ENCODE measurements at regions not wholly inside any gene's neighbourhood (a gene's known extent, or its start where the extent isn't known, plus 50 kb on each side); places are given as distances from the start of the nearest gene placed in this dataset.

DNA sequence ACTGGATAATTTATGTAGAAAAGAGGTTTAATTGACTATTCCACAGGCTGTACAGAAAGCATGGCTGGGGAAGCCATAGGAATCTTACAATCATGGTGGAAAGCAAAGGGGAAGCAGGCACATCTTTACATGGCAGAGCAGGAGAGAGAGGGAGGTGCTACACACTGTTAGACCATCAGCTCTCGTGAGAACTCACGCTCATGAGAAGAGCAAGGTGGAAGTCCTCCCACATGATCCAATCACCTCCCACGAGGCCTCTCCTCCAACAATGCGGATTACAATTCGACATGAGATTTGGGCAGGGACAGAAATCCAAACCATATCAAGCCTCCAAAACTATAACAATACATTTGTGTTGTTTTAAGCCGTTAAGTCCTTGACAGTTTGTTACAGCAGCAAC is 257.1 kb upstream of the KCNG1 start (continued):
- TF ChIP-seq, protein P1, sequence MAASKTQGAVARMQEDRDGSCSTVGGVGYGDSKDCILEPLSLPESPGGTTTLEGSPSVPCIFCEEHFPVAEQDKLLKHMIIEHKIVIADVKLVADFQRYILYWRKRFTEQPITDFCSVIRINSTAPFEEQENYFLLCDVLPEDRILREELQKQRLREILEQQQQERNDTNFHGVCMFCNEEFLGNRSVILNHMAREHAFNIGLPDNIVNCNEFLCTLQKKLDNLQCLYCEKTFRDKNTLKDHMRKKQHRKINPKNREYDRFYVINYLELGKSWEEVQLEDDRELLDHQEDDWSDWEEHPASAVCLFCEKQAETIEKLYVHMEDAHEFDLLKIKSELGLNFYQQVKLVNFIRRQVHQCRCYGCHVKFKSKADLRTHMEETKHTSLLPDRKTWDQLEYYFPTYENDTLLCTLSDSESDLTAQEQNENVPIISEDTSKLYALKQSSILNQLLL (CRISPR knock-in tag; IDR thresholded peaks at IDR 0.05; ENCODE audit: borderline replicate concordance): no peak
- TF ChIP-seq TFAM (CRISPR knock-in tag; conservative IDR thresholded peaks at IDR 0.05) (no peak), ZNF263 (CRISPR knock-in tag; IDR thresholded peaks at IDR 0.05; ENCODE audit: borderline replicate concordance) (peak; percentile 84), ESRRB (CRISPR knock-in tag; IDR thresholded peaks at IDR 0.05; ENCODE audit: borderline replicate concordance) (no peak)

DNA sequence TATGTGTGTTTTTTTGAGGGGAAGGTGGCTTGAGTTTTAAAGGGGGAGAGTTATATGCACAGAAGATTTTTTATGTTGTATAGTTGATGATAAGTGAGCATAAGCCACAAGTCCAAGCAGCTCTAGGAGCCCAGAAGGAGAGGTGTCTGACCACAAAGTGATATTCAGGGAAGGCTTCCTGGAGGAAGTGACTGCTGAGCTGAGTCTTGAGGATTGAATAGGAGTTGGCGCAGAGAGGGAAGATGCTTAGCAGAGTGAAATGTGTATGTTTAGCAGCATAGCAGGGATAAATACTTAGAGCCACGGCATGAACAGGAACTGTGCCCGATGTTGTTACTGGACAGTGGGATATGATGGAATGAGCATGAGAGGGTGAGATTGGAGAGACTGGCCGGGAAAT is 255.1 kb upstream of the KCNG1 start:
- 0% methylated on average over 4 of the region's 4 CpGs for WGBS (ENCODE audit: insufficient coverage, low coverage, missing lambda C conversion rate)
- no peak overlapping the region for H3K4me3 ChIP-seq
- H3K9me1 ChIP-seq (ENCODE audit: control insufficient read depth, insufficient read depth, low read length): no peaks in the 10 kb centered on the region
- no TSS peak for BruUV-seq (replicated peaks)
- H3K36me3 ChIP-seq (ENCODE audit: control insufficient read depth, insufficient read depth, low read length): no peaks in the 10 kb centered on the region
- H3K79me2 ChIP-seq (ENCODE audit: control insufficient read depth, insufficient read depth, low read length): no peaks in the 10 kb centered on the region
- intact Hi-C loops (cut with micrococcal nuclease) (no loop called here), in situ Hi-C loops (cut with MboI) (no loop called here)
- peaks cover 11 to 41% of the 10 kb centered on the region in 2 experiments; a peak in 4 of 5 replicates for H3K27me3 ChIP-seq (ENCODE audit: control insufficient read depth in 2 of 2, insufficient read depth in 2 of 2, low read length in 2 of 2)
- H3K9me3 ChIP-seq (replicated peaks; ENCODE audit: control insufficient read depth, insufficient read depth, low read depth, low read length): no peaks in the 10 kb centered on the region
- H2AFZ ChIP-seq (ENCODE audit: low read depth, low read length): no peak overlapping the region
- no peak overlapping the region for H3K27ac ChIP-seq (ENCODE audit: extremely low read depth, low read depth, low read length)
- TF ChIP-seq U2AF2 (optimal IDR thresholded peaks at IDR 0.05; ENCODE audit: low read depth, low read length): no peak
- peak; percentile 64 for TF ChIP-seq ZFP36 (IDR thresholded peaks at IDR 0.05; ENCODE audit: low read depth, low read length, partially characterized antibody)
- no peak for TF ChIP-seq RCOR1 (IDR thresholded peaks at IDR 0.05; ENCODE audit: borderline replicate concordance in 1 of 2, low read depth in 2 of 2, low read length in 2 of 2)
- TF ChIP-seq ZNF263 (CRISPR knock-in tag; IDR thresholded peaks at IDR 0.05; ENCODE audit: borderline replicate concordance): no peak
- TF ChIP-seq, protein P2, sequence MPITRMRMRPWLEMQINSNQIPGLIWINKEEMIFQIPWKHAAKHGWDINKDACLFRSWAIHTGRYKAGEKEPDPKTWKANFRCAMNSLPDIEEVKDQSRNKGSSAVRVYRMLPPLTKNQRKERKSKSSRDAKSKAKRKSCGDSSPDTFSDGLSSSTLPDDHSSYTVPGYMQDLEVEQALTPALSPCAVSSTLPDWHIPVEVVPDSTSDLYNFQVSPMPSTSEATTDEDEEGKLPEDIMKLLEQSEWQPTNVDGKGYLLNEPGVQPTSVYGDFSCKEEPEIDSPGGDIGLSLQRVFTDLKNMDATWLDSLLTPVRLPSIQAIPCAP (CRISPR knock-in tag; IDR thresholded peaks at IDR 0.05; ENCODE audit: borderline replicate concordance): no peak
- ATAC-seq (no peak), FAIRE-seq (no peak), DNase-seq (ENCODE audit: extremely low read depth in 1 of 4, low spot score in 3 of 4) (no peak)
- POLR2A ChIA-PET: no interaction called here
- no peak overlapping the region for H3K9ac ChIP-seq (ENCODE audit: insufficient read depth in 1 of 2, low read depth in 2 of 2, low read length in 2 of 2)
- H3K4me2 ChIP-seq (ENCODE audit: insufficient read depth, low read length): no peak overlapping the region
- H3K4me1 ChIP-seq (replicated peaks in 1 of 2; ENCODE audit: control insufficient read depth in 2 of 2, insufficient read depth in 2 of 2, low read length in 2 of 2): no peaks in the 10 kb centered on the region
- CTCF ChIA-PET (ENCODE audit: low intra/inter-chr PET ratio): no interaction called here
- no peaks in the 10 kb centered on the region for H4K20me1 ChIP-seq (replicated peaks; ENCODE audit: control insufficient read depth, insufficient read depth, low read length)

Data from K562 (cell line).